ENCODE measurements at regions not wholly inside any gene's neighbourhood (a gene's known extent, or its start where the extent isn't known, plus 50 kb on each side); places are given as distances from the start of the nearest gene placed in this dataset.
"Not testable (repeated sequence)": the region's sequence is repeated elsewhere in the genome, so short reads cannot be mapped to it uniquely, and the experiment has no call there.

- ChIA-PET POLR2A (interaction anchor here (0.7 kb wide), 1 partner anchor 48 kb away, joined by 3 read pairs; no protein-coding TSS in a partner anchor), CTCF (no interaction called here)
Observed at GRCh38 chr11:37171451-37171850, 573.4 kb upstream of the RAG2 start.

GRCh38 chr11:37170311-37170710, 572.3 kb upstream of the RAG2 start:
- no peaks in the 10 kb centered on the region for H3K4me1 Mint-ChIP-seq (ENCODE audit: low read depth)
- CTCF ChIA-PET, result no interaction called here
- POLR2A ChIA-PET, result no interaction called here
- DNase-seq (no peak), ATAC-seq (no peak)
- TF ChIP-seq CTCF (IDR thresholded peaks at IDR 0.05), result no peak
- no peak overlapping the region for H3K27ac Mint-ChIP-seq
- intact Hi-C loops (cut with micrococcal nuclease), result no loop called here
- no peaks in the 10 kb centered on the region for H3K27me3 Mint-ChIP-seq
- H3K36me3 Mint-ChIP-seq (ENCODE audit: low read depth), result no peaks in the 10 kb centered on the region
- peaks cover 3% of the 10 kb centered on the region for H3K9me3 Mint-ChIP-seq
- no peak overlapping the region for H3K4me3 Mint-ChIP-seq

More at GRCh38 chr11:37171451-37171850, 573.4 kb upstream of the RAG2 start:
- H3K4me1 Mint-ChIP-seq (ENCODE audit: low read depth), result no peaks in the 10 kb centered on the region
- H3K36me3 Mint-ChIP-seq (ENCODE audit: low read depth), result no peaks in the 10 kb centered on the region
- TF ChIP-seq CTCF (IDR thresholded peaks at IDR 0.05), result no peak
- H3K9me3 Mint-ChIP-seq, result peaks cover 3% of the 10 kb centered on the region
- no peaks in the 10 kb centered on the region for H3K27me3 Mint-ChIP-seq
- ATAC-seq, result no peak
- DNase-seq, result no peak
- H3K4me3 Mint-ChIP-seq, result no peak overlapping the region
- no peak overlapping the region for H3K27ac Mint-ChIP-seq
- intact Hi-C loops (cut with micrococcal nuclease), result no loop called here

DNA sequence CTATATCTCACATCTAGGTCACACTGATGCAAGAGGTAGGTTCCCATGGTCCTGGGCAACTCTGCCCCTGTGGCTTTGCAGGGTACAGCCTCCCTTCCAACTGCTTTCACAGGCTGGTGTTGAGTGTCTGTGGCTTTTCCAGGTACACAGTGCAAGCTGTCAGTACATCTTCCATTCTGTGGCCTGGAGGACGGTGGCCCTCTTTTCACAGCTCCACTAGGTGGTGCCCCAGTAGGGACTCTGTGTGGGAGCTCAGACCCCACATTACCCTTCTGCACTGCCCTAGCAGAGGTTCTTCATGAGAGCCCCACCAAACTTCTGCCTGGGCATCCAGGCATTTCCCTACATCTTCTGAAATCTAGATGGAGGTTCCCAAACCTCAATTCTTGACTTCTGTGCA, 547.4 kb upstream of the RAG2 start:
- POLR2A ChIA-PET; H3K27me3 Mint-ChIP-seq; H3K27ac Mint-ChIP-seq; ATAC-seq; CTCF ChIA-PET; DNase-seq; intact Hi-C loops (cut with micrococcal nuclease); H3K4me1 Mint-ChIP-seq (ENCODE audit: low read depth); H3K36me3 Mint-ChIP-seq (ENCODE audit: low read depth); H3K4me3 Mint-ChIP-seq; H3K9me3 Mint-ChIP-seq: not testable (repeated sequence)

DNA sequence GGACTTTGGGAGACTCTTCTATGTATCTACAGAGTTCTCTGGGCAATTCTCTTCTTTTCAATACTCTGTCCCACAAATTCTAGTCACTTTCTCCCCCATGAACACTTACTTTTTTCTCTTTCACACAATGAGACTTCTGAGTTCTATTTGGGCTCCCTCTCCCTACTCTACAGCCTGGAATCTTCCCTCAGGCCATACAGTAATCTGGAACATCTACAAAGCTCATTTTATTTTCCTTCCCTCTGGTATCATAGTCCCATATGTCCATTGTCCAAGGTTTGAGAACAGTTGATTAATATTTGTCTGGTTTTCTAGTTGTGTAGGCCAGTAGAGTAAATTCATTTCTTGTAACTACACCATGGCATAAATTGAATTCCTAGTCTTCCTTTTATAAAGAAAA, 544.6 kb upstream of the RAG2 start:
- intact Hi-C loops (cut with micrococcal nuclease), result no loop called here
- Mint-ChIP-seq H3K9me3 (peaks cover 9% of the 10 kb centered on the region), H3K4me3 (no peak overlapping the region), H3K27ac (no peak overlapping the region), H3K36me3 (ENCODE audit: low read depth) (no peaks in the 10 kb centered on the region), H3K4me1 (ENCODE audit: low read depth) (no peaks in the 10 kb centered on the region), H3K27me3 (no peaks in the 10 kb centered on the region)
- ChIA-PET CTCF (no interaction called here), POLR2A (no interaction called here)
- ATAC-seq, result no peak
- TF ChIP-seq CTCF (IDR thresholded peaks at IDR 0.05), result no peak
- DNase-seq, result no peak

DNA sequence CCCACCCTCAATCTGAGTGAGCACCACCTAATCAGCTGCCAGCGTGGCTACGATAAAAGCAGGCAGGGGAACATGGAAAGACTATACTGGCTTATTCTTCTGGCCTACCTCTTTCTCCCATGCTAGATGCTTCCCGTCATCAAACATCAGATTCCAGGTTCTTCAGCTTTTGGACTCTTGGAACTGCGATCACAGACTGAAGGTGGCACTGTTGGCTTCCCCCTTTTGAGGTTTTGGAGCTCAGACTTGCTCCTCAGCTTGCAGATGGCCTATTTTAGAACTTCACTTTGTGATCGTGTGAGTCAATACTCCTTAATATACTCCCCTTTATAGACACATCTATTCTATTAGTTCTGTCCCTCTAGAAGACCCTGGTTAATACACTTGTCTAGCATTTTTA, 543.7 kb upstream of the RAG2 start:
- H3K4me1 Mint-ChIP-seq (ENCODE audit: low read depth), result no peaks in the 10 kb centered on the region
- H3K9me3 Mint-ChIP-seq, result peaks cover 7% of the 10 kb centered on the region
- no peaks in the 10 kb centered on the region for H3K36me3 Mint-ChIP-seq (ENCODE audit: low read depth)
- no peak for TF ChIP-seq CTCF (IDR thresholded peaks at IDR 0.05)
- ChIA-PET CTCF (no interaction called here), POLR2A (no interaction called here)
- H3K27ac Mint-ChIP-seq, result no peak overlapping the region
- no peak overlapping the region for H3K4me3 Mint-ChIP-seq
- DNase-seq, result no peak
- intact Hi-C loops (cut with micrococcal nuclease), result no loop called here
- ATAC-seq, result no peak
- H3K27me3 Mint-ChIP-seq, result no peaks in the 10 kb centered on the region

- ATAC-seq; H3K4me3 Mint-ChIP-seq; H3K27ac Mint-ChIP-seq; H3K4me1 Mint-ChIP-seq (ENCODE audit: low read depth); H3K36me3 Mint-ChIP-seq (ENCODE audit: low read depth); intact Hi-C loops (cut with micrococcal nuclease); CTCF ChIA-PET; DNase-seq; H3K27me3 Mint-ChIP-seq; POLR2A ChIA-PET: not testable (repeated sequence)
- peaks cover 12% of the 10 kb centered on the region for H3K9me3 Mint-ChIP-seq
Observed at GRCh38 chr11:37135606-37136005, 537.6 kb upstream of the RAG2 start.

Measured in activated CD8-positive, alpha-beta T cell treated with anti-CD3 and anti-CD28 coated beads for 36 hours (primary cell).